ENCODE measurements at regions not wholly inside any gene's neighbourhood (a gene's known extent, or its start where the extent isn't known, plus 50 kb on each side); places are given as distances from the start of the nearest gene placed in this dataset.

- TF ChIP-seq CTCF (conservative IDR thresholded peaks at IDR 0.05; ENCODE audit: low read depth in 2 of 2), result no peak
- no peak for TF ChIP-seq EZH2phosphoT487 (IDR thresholded peaks at IDR 0.05; ENCODE audit: unreplicated experiment)
- TF ChIP-seq EZH2 (IDR thresholded peaks at IDR 0.05; ENCODE audit: low read depth, unreplicated experiment), result no peak
- no peak for TF ChIP-seq ZNF462 (CRISPR knock-in tag; IDR thresholded peaks at IDR 0.05)
- no peak for TF ChIP-seq JUNB (IDR thresholded peaks at IDR 0.05; ENCODE audit: unreplicated experiment)
- TF ChIP-seq NANOG (IDR thresholded peaks at IDR 0.05; ENCODE audit: borderline replicate concordance), result no peak
Measured at GRCh38 chr13:40124633-40125015, 469.2 kb downstream of the COG6 start.

More at GRCh38 chr13:40124633-40125015, 469.2 kb downstream of the COG6 start:
- Histone ChIP-seq H3K27ac (ENCODE audit: low read depth) (no peak overlapping the region), H3K36me3 (ENCODE audit: insufficient read depth) (no peaks in the 10 kb centered on the region), H3K4me3 (no peak overlapping the region), H3K79me2 (replicated peaks; ENCODE audit: insufficient read depth) (no peaks in the 10 kb centered on the region), H3K9me2 (ENCODE audit: insufficient read depth) (peaks cover 7% of the 10 kb centered on the region; the same call in 1 of the 2 replicates), H3K27me3 (ENCODE audit: insufficient read depth) (no peaks in the 10 kb centered on the region), H3F3A (replicated peaks; ENCODE audit: low read depth) (no peaks in the 10 kb centered on the region), H3K4me1 (ENCODE audit: insufficient read depth) (peaks cover 24% of the 10 kb centered on the region), H2AFZ (no peak overlapping the region), H4K20me1 (replicated peaks; ENCODE audit: insufficient read depth) (no peaks in the 10 kb centered on the region), H3K4me2 (no peak overlapping the region)
- Mint-ChIP-seq H3K9me3 (peaks cover 8% of the 10 kb centered on the region; the same call in 1 of the 3 replicates), H3K27ac (no peak overlapping the region), H3K27me3 (ENCODE audit: insufficient read depth, low read depth, poor library complexity) (peaks cover 2% of the 10 kb centered on the region), H3K36me3 (ENCODE audit: low read depth) (0 out of 3 replicates have a peak, but pooled peaks cover 3% of the 10 kb centered on the region), H3K4me1 (peaks cover 29% of the 10 kb centered on the region), H3K4me3 (no peak overlapping the region)
- no peak for DNase-seq (ENCODE audit: low spot score)
- no peak for ATAC-seq

Measured in GM23338 (cell line).